ENCODE measurements at regions not wholly inside any gene's neighbourhood (a gene's known extent, or its start where the extent isn't known, plus 50 kb on each side); places are given as distances from the start of the nearest gene placed in this dataset.

GRCh38 chr18:38867680-38868079 is 1302.1 kb upstream of the CELF4 start:
- TF ChIP-seq POLR2A (IDR thresholded peaks at IDR 0.05) = no peak
- TF ChIP-seq CTCF (IDR thresholded peaks at IDR 0.05) = no peak
- no peak for TF ChIP-seq POLR2AphosphoS5 (IDR thresholded peaks at IDR 0.05)

All from sigmoid colon (tissue), 4 donors.